NCI-H82 treated with DMSO at 0.1 percent for 48 hours (cell line): ENCODE measurements at regions not wholly inside any gene's neighbourhood (a gene's known extent, or its start where the extent isn't known, plus 50 kb on each side); places are given as distances from the start of the nearest gene placed in this dataset.
A peak's percentile ranks its signal among the peaks of the same experiment; 100 is the strongest.

Source experiments
- DNase-seq: peaks from one replicate; lab custom pipeline; 2025; ENCODE audit not compliant: unreplicated experiment; lab: John Stamatoyannopoulos, UW

GRCh38 chr13:33891196-33891742 lies 73.3 kb downstream of the RFC3 start:
- DNase-seq, result no peak

- no peak for DNase-seq
Observed at GRCh38 chr13:33893559-33893958, 75.6 kb downstream of the RFC3 start.

- DNase-seq, result no peak
Observed at GRCh38 chr13:33904431-33904830, 86.5 kb downstream of the RFC3 start.

GRCh38 chr13:33908116-33908515 lies 90.2 kb downstream of the RFC3 start:
- DNase-seq, result no peak

- DNase-seq, result no peak
Observed at GRCh38 chr13:33910255-33910654, 92.3 kb downstream of the RFC3 start.

- no peak for DNase-seq
Observed at GRCh38 chr13:33911521-33911920, 93.6 kb downstream of the RFC3 start.

- peak; percentile 50 for DNase-seq
Observed at GRCh38 chr13:33913829-33914228, 95.9 kb downstream of the RFC3 start.

- DNase-seq, result no peak
Observed at GRCh38 chr13:33917190-33917589, 99.2 kb downstream of the RFC3 start.

GRCh38 chr13:33918199-33918932 lies 100.4 kb downstream of the RFC3 start:
- no peak for DNase-seq

GRCh38 chr13:33919120-33919519 lies 101.2 kb downstream of the RFC3 start:
- DNase-seq, result no peak

GRCh38 chr13:33925563-33925962 lies 107.6 kb downstream of the RFC3 start:
- DNase-seq, result no peak

GRCh38 chr13:33927315-33927714 lies 109.4 kb downstream of the RFC3 start:
- DNase-seq, result no peak

- DNase-seq, result no peak
Observed at GRCh38 chr13:33931397-33932311, 113.7 kb downstream of the RFC3 start.

- no peak for DNase-seq
Observed at GRCh38 chr13:33932769-33933406, 114.9 kb downstream of the RFC3 start.

GRCh38 chr13:33933810-33934209 lies 115.9 kb downstream of the RFC3 start:
- no peak for DNase-seq

- DNase-seq, result no peak
Observed at GRCh38 chr13:33934343-33934742, 116.4 kb downstream of the RFC3 start.

GRCh38 chr13:33934951-33935371 lies 117.0 kb downstream of the RFC3 start:
- no peak for DNase-seq

- DNase-seq, result no peak
Observed at GRCh38 chr13:33935969-33936368, 118.0 kb downstream of the RFC3 start.

- no peak for DNase-seq
Observed at GRCh38 chr13:33937373-33938098, 119.6 kb downstream of the RFC3 start.

- DNase-seq, result no peak
Observed at GRCh38 chr13:33940256-33940655, 122.3 kb downstream of the RFC3 start.

- no peak for DNase-seq
Observed at GRCh38 chr13:33940898-33941297, 122.9 kb downstream of the RFC3 start.
